ENCODE measurements at regions not wholly inside any gene's neighbourhood (a gene's known extent, or its start where the extent isn't known, plus 50 kb on each side); places are given as distances from the start of the nearest gene placed in this dataset.

DNA sequence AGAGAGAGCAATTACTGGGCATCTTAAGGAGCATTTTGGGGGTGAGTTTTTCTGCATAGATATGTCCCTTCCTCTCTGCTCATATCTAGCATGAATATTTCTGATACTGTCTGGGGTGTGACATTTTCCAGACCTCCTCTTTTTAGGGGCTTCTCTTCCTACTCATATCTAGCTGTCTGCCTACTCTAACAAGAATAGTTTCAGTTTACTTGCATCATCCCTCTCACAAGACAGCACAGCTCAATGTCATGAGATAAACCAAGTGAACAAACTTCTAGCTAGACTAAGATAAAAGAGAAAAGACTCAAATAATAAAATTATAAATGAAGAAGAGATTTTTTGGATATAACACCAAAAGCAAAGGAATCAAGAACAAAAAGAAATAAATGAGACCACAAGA is 419.5 kb upstream of the SORCS1 start:
- TF ChIP-seq, protein P1, sequence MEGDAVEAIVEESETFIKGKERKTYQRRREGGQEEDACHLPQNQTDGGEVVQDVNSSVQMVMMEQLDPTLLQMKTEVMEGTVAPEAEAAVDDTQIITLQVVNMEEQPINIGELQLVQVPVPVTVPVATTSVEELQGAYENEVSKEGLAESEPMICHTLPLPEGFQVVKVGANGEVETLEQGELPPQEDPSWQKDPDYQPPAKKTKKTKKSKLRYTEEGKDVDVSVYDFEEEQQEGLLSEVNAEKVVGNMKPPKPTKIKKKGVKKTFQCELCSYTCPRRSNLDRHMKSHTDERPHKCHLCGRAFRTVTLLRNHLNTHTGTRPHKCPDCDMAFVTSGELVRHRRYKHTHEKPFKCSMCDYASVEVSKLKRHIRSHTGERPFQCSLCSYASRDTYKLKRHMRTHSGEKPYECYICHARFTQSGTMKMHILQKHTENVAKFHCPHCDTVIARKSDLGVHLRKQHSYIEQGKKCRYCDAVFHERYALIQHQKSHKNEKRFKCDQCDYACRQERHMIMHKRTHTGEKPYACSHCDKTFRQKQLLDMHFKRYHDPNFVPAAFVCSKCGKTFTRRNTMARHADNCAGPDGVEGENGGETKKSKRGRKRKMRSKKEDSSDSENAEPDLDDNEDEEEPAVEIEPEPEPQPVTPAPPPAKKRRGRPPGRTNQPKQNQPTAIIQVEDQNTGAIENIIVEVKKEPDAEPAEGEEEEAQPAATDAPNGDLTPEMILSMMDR (IDR thresholded peaks at IDR 0.05), result no peak
- no peak for TF ChIP-seq POLR2A (IDR thresholded peaks at IDR 0.05)

Data from uterus (tissue), 2 donors.